ENCODE measurements at regions not wholly inside any gene's neighbourhood (a gene's known extent, or its start where the extent isn't known, plus 50 kb on each side); places are given as distances from the start of the nearest gene placed in this dataset.
"Not testable (repeated sequence)": the region's sequence is repeated elsewhere in the genome, so short reads cannot be mapped to it uniquely, and the experiment has no call there.

- H3K36me3 ChIP-seq (ENCODE audit: control insufficient read depth, insufficient read depth, low read length); FAIRE-seq; H3K4me1 ChIP-seq (replicated peaks in 1 of 2; ENCODE audit: control insufficient read depth in 2 of 2, insufficient read depth in 2 of 2, low read length in 2 of 2); H2AFZ ChIP-seq (ENCODE audit: low read depth, low read length); CTCF ChIA-PET (ENCODE audit: low intra/inter-chr PET ratio); H3K9me3 ChIP-seq (replicated peaks; ENCODE audit: control insufficient read depth, insufficient read depth, low read depth, low read length); H4K20me1 ChIP-seq (replicated peaks; ENCODE audit: control insufficient read depth, insufficient read depth, low read length); H3K79me2 ChIP-seq (ENCODE audit: control insufficient read depth, insufficient read depth, low read length); H3K27me3 ChIP-seq (ENCODE audit: control insufficient read depth in 2 of 2, insufficient read depth in 2 of 2, low read length in 2 of 2); H3K9me1 ChIP-seq (ENCODE audit: control insufficient read depth, insufficient read depth, low read length); BruUV-seq (replicated peaks); intact Hi-C loops (cut with micrococcal nuclease); POLR2A ChIA-PET; TF ChIP-seq TEAD4 (CRISPR knock-in tag; IDR thresholded peaks at IDR 0.05; ENCODE audit: borderline replicate concordance); ID3 (CRISPR knock-in tag; IDR thresholded peaks at IDR 0.05); JUND (tag; IDR thresholded peaks at IDR 0.05; ENCODE audit: borderline replicate concordance, low read depth, low read length): not testable (repeated sequence)
- DNase-seq (ENCODE audit: extremely low read depth in 1 of 4, low spot score in 3 of 4) (peak in 1 of 4 experiments; percentile 45), ATAC-seq (peak; percentile 87)
- in situ Hi-C loops (cut with MboI), result loop anchor here (5.0 kb wide), 1 partner anchor 247 kb away; no protein-coding TSS in a partner anchor
- H3K4me3 ChIP-seq, result peak overlapping the region; percentile 18
- 0% methylated on average over 5 of the region's 9 CpGs for WGBS (ENCODE audit: insufficient coverage, low coverage, missing lambda C conversion rate)
- H3K4me2 ChIP-seq (ENCODE audit: insufficient read depth, low read length), result peak overlapping the region; percentile 55
- H3K9ac ChIP-seq (ENCODE audit: insufficient read depth in 1 of 2, low read depth in 2 of 2, low read length in 2 of 2), result peak overlapping the region in 1 of 2 experiments; percentile 51; a peak in 2 of 4 replicates
- peak overlapping the region; percentile 77; the same call in 2 of the 3 replicates for H3K27ac ChIP-seq (ENCODE audit: extremely low read depth, low read depth, low read length)
- TF ChIP-seq HMBOX1 (IDR thresholded peaks at IDR 0.05) (peak; percentile 76; the same call in 1 of the 2 replicates), CBFA2T2 (conservative IDR thresholded peaks at IDR 0.05) (peak; percentile 77), CBFA2T3 (IDR thresholded peaks at IDR 0.05) (peak; percentile 84), TRIM24 (IDR thresholded peaks at IDR 0.05) (peak in 1 of 2 experiments; percentile 49; a peak in 1 of 4 replicates), CREM (IDR thresholded peaks at IDR 0.05; ENCODE audit: low read depth) (0 out of 2 replicates have a peak, but pooled peaks have one; percentile 6), ARID1B (IDR thresholded peaks at IDR 0.05) (peak; percentile 81), NFIC (IDR thresholded peaks at IDR 0.05) (peak; percentile 43), MAFK (IDR thresholded peaks at IDR 0.05; ENCODE audit: low read length) (peak; percentile 48; the same call in 1 of the 2 replicates), NCOR1 (IDR thresholded peaks at IDR 0.05) (peak; percentile 64), SMARCA4 (IDR thresholded peaks at IDR 0.05) (0 out of 2 replicates have a peak, but pooled peaks have one; percentile 30), SOX6 (IDR thresholded peaks at IDR 0.05) (peak; percentile 71), MTA3 (IDR thresholded peaks at IDR 0.05; ENCODE audit: borderline replicate concordance) (peak; percentile 27; the same call in 1 of the 2 replicates), TEAD4 (IDR thresholded peaks at IDR 0.05; ENCODE audit: low read length) (peak; percentile 50), KDM1A (IDR thresholded peaks at IDR 0.05) (0 out of 4 replicates have a peak, but pooled peaks of 1 of the 2 experiments have one; percentile 14), FOSL1 (tag; conservative IDR thresholded peaks at IDR 0.05) (peak; percentile 57), MAFG (tag; conservative IDR thresholded peaks at IDR 0.05) (peak; percentile 84), ID3 (tag; IDR thresholded peaks at IDR 0.05) (0 out of 2 replicates have a peak, but pooled peaks have one; percentile 23), NFE2 (IDR thresholded peaks at IDR 0.05; ENCODE audit: low read depth) (peak; percentile 68), MAFF (IDR thresholded peaks at IDR 0.05; ENCODE audit: low read length) (peak; percentile 65; the same call in 1 of the 2 replicates), JUND (IDR thresholded peaks at IDR 0.05; ENCODE audit: borderline replicate concordance, low read depth, low read length) (0 out of 2 replicates have a peak, but pooled peaks have one; percentile 7), KLF16 (IDR thresholded peaks at IDR 0.05) (peak; percentile 59; the same call in 1 of the 2 replicates), MTA2 (IDR thresholded peaks at IDR 0.05; ENCODE audit: low read depth) (peak; percentile 36; the same call in 1 of the 2 replicates), ZNF316 (IDR thresholded peaks at IDR 0.05) (peak; percentile 66), CXXC5 (CRISPR knock-in tag; IDR thresholded peaks at IDR 0.05) (peak; percentile 79), EP300 (IDR thresholded peaks at IDR 0.05; ENCODE audit: low read length) (peak; percentile 56)
Measured at GRCh38 chr22:12554648-12555192, 2973.3 kb upstream of the OR11H1 start.
